AG09319 (cell line): ENCODE measurements at regions not wholly inside any gene's neighbourhood (a gene's known extent, or its start where the extent isn't known, plus 50 kb on each side); places are given as distances from the start of the nearest gene placed in this dataset.
"Not testable (repeated sequence)": the region's sequence is repeated elsewhere in the genome, so short reads cannot be mapped to it uniquely, and the experiment has no call there.

Experiments used
- DNase-seq: peaks from one replicate; pipeline ENCODE4 v3.0.0-alpha.2; 2010; ENCODE audit warnings: low read depth; ENCODE audit errors: extremely low read depth
- TF ChIP-seq, protein P1 (sequence below): IDR thresholded peaks from 2 replicates; pipeline ENCODE4 v1.5.1; 2011; ENCODE audit warnings: low read depth, mild to moderate bottlenecking, inconsistent platforms, low read length, moderate library complexity

DNA sequence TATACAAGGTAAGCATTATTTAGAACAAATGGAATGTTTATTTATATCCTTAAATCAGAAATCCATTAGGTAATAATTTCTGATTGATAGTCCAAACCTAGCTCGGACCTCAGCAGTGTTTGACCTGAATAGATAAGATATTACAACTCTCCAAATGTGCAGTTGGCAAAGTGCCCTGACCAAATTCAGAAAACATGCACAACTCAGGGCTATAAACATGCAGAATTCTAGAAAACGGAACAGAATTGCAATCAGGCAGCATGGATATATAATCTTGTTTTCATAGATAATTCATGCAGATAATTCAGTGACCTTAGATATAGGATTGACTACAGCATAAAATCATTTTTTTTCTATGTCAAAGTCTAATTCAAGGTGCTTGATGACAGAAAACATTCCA, 626.6 kb upstream of the CITED2 start:
- TF ChIP-seq, protein P1, sequence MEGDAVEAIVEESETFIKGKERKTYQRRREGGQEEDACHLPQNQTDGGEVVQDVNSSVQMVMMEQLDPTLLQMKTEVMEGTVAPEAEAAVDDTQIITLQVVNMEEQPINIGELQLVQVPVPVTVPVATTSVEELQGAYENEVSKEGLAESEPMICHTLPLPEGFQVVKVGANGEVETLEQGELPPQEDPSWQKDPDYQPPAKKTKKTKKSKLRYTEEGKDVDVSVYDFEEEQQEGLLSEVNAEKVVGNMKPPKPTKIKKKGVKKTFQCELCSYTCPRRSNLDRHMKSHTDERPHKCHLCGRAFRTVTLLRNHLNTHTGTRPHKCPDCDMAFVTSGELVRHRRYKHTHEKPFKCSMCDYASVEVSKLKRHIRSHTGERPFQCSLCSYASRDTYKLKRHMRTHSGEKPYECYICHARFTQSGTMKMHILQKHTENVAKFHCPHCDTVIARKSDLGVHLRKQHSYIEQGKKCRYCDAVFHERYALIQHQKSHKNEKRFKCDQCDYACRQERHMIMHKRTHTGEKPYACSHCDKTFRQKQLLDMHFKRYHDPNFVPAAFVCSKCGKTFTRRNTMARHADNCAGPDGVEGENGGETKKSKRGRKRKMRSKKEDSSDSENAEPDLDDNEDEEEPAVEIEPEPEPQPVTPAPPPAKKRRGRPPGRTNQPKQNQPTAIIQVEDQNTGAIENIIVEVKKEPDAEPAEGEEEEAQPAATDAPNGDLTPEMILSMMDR = no peak
- no peak for DNase-seq

DNA sequence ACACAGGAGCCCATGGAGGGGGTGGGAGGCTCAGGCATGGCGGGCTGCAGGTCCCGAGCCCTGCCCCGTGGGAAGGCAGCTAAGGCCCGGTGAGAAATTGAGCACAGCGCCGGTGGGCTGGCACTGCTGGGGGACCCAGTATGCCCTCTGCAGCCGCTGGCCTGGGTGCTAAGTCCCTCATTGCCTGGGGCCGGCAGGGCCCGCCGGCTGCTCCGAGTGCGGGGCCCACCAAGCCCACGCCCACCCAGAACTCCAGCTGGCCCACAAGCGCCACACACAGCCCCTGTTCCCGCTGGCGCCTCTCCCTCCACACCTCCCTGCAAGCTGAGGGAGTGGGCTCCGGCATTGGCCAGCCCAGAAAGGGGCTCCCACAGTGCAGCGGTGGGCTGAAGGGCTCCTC, 625.2 kb upstream of the CITED2 start:
- not testable (repeated sequence) for DNase-seq

GRCh38 chr6:139998478-139998877, 624.0 kb upstream of the CITED2 start:
- DNase-seq = not testable (repeated sequence)

DNA sequence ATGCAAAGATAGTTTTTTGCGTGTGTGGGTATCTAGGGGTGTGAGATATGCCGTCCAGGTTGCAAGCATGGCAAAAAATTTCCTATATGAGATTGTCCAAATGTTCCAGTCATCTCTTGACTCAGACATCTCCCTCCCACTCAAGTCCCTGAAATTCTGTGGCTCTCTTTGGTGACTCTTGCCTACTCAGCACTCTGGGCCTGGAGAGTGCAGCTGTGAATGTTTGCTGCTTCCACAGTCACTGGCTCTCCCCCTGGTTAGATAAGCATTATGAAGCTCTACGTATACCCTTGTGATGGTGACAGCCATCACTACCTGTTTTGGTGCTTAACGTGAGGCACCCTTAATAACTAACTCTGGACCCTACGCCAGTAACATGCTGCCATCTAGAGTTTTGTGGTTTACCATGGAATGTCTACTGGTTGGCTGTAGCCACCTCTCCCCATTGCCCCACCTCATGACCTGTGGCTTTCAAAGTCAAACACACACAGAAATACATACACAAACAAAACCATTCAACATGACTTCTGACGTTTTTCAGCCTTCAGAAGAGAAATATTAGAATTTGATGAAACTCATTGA, 621.9 kb upstream of the CITED2 start:
- TF ChIP-seq, protein P1 = no peak
- no peak for DNase-seq

GRCh38 chr6:139994998-139995397, 620.5 kb upstream of the CITED2 start:
- TF ChIP-seq, protein P1 = no peak

DNA sequence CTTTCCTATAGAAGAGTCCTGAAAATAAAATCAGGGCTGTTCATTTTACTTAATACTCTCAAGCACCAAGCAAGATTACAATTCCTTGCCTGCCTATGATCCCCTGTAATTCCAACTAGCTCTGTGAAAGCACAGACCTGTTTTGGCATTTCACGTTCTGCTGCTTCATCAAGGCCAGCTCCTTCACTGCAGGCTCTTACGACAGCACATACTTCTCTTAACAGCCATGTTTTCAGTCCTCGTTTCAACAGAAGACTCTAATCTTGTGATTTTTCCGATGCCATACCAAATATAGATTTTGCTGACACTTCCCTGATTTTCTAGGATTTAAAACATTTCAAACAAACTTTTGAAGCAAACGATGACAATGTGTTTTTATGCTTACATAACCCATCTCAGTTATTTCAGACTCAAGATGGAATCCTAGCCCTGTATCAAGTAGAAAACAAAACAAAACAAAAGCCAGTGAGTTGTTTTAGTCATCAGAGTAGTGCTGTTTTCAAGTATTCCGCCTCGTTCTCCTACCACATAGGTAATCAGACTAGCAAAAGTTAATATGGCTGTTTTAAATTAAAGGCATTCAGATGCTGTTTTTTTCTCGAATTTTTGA, 616.5 kb upstream of the CITED2 start:
- DNase-seq = no peak
- TF ChIP-seq, protein P1 = no peak

More at GRCh38 chr6:139994998-139995397, 620.5 kb upstream of the CITED2 start:
- DNase-seq = no peak

DNA sequence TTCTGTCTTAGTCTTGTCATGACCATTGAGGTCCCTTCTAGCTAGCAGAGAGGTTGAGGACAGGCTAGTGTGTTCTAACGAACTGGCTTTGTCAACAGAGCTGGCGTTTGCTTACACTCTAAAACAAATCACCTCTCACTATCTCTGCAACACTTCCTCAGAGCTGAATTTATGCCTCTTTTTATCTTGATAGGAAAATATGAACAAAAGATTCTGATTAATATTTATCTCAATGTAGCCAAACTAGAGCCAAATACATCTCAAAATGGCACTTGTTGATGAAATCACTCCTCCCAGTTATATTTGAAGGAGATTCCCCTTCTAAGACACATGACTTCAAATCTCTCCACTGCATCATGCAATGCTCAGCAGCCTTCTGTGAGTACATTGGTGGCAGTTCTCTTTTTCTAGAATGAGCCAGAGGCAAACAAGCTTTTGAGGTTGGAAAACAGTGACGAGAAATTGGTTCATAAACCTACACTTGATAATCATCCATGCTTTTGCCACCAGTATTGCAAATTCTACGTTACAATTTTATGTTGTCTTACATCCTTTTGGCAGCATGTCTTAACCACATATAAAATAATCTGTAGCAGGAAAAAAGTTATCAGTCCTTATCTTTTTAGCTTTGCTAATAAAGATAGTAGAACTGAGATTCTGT, 615.7 kb upstream of the CITED2 start:
- DNase-seq = no peak
- TF ChIP-seq, protein P1 = no peak

DNA sequence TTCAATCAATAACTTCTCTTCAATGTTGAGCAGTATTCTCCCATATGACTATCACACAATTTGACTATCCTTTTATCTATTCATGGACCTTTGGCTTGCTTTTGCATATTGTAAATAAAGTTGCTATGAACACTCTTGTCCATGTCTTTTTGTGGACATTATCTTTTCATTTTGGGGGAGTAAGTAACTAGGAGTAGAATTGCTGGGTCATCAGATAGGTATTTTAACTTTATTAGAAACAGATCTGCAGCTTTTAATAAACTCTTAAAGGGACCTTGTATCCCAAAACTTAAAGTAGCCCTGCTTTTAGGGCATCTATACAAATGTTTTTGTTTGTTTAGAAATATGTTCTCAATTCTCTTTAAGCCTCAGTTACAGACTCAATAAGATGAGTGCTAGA, 614.2 kb upstream of the CITED2 start:
- TF ChIP-seq, protein P1 = no peak
- DNase-seq = no peak
